GM12878 (cell line): ENCODE measurements at regions not wholly inside any gene's neighbourhood (a gene's known extent, or its start where the extent isn't known, plus 50 kb on each side); places are given as distances from the start of the nearest gene placed in this dataset.

Experiments used
- ATAC-seq: fragments of 200-7000 bp; cut with Tn5 transposase; 3 replicates; pipeline ENCODE4 v1.9.1; 2020; ENCODE audit warnings: mild to moderate bottlenecking, moderate library complexity
- BruUV-seq: library from RNA; stranded (reverse); fragments of 400-500 nt; replicated peaks from 2 replicates; lab custom pipeline; 2021; lab: Mats Ljungman, UMichigan
- CTCF ChIA-PET: fragments of 300-600 bp; sonication (Branson Sonifier 250); formaldehyde crosslinking; extraction: SDS; loops from one replicate; lab custom pipeline; 2021; ENCODE audit warnings: inconsistent platforms; lab: Yijun Ruan, JAX
- POLR2A ChIA-PET: fragments of 350-600 bp; formaldehyde crosslinking; extraction: SDS; loops from one replicate; lab custom pipeline; 2021; ENCODE audit warnings: inconsistent platforms; lab: Charles Lee
- RAD21 ChIA-PET: fragments of 300-600 bp; sonication (Branson Sonifier 250); formaldehyde crosslinking; loops from one replicate; lab custom pipeline; 2023; ENCODE audit warnings: antibody characterized with exemption; ENCODE audit not compliant: unreplicated experiment; lab: Charles Lee
- SMC1A ChIA-PET: fragments of 300-600 bp; sonication (Branson Sonifier 250); formaldehyde crosslinking; loops from one replicate; lab custom pipeline; 2023; ENCODE audit not compliant: unreplicated experiment, uncharacterized antibody; lab: Charles Lee
- DNase-seq: peaks from one replicate; pipeline ENCODE4 v3.0.0-alpha.2; 2011; ENCODE audit warnings: low read depth, low spot score
- FAIRE-seq: peaks from 3 replicates; lab custom pipeline; 2011; peaks lifted over from hg19 to GRCh38; lab: Jason Lieb, UNC
- H2AFZ ChIP-seq: 2 replicates; pipeline ENCODE4 v1.6.0; 2011; ENCODE audit warnings: low read depth, low read length, control low read depth; ENCODE audit not compliant: control insufficient read depth
- H3K27ac ChIP-seq: 2 replicates; pipeline ENCODE4 v1.5.1; 2011; ENCODE audit warnings: control low read depth; ENCODE audit not compliant: control insufficient read depth, insufficient read depth
- H3K27me3 ChIP-seq, 2 experiments: replicated peaks in 1 of 2; 2 replicates each; pipeline versions ENCODE4 v1.6.0 to v1.6.1; 2011; ENCODE audit warnings: low read length in 1 of 2; ENCODE audit not compliant: control insufficient read depth in 2 of 2, insufficient read depth in 2 of 2
- H3K36me3 ChIP-seq, 2 experiments: 2 replicates each; pipeline ENCODE4 v1.5.1; 2011; ENCODE audit warnings: low read length in 1 of 2; ENCODE audit not compliant: control insufficient read depth in 2 of 2, insufficient read depth in 2 of 2
- H3K4me1 ChIP-seq: 2 replicates; pipeline ENCODE4 v1.6.1; 2011; ENCODE audit warnings: mild to moderate bottlenecking, low read length, moderate library complexity, mixed read lengths; ENCODE audit not compliant: control insufficient read depth, insufficient read depth
- H3K4me2 ChIP-seq: 2 replicates; pipeline ENCODE4 v1.6.0; 2011; ENCODE audit warnings: control low read depth; ENCODE audit not compliant: control insufficient read depth, insufficient read depth
- H3K4me3 ChIP-seq: fragments of 200-600 bp; sonication (generic); 2 replicates; pipeline ENCODE4 v1.5.1; 2016
- H3K79me2 ChIP-seq: 2 replicates; pipeline ENCODE4 v1.6.0; 2011; ENCODE audit warnings: low read length; ENCODE audit not compliant: control insufficient read depth, insufficient read depth
- H3K9ac ChIP-seq: 2 replicates; pipeline ENCODE4 v1.8.0; 2011; ENCODE audit warnings: low read length, control low read depth, mixed read lengths; ENCODE audit not compliant: control insufficient read depth, insufficient read depth
- H3K9me3 ChIP-seq: replicated peaks from 3 replicates; pipeline ENCODE4 v1.5.1; 2011; ENCODE audit warnings: mild to moderate bottlenecking, low read length; ENCODE audit not compliant: control insufficient read depth, insufficient read depth
- H4K20me1 ChIP-seq: 2 replicates; pipeline ENCODE4 v1.6.0; 2011; ENCODE audit not compliant: control insufficient read depth, insufficient read depth
- MEF2B ChIP-seq: fragments of 450-650 bp; IDR thresholded peaks from 2 replicates; pipeline ENCODE4 v1.6.1; 2018; ENCODE audit warnings: mild to moderate bottlenecking, moderate library complexity; ENCODE audit not compliant: partially characterized antibody, poor library complexity, severe bottlenecking
- NBN ChIP-seq: fragments of 450-650 bp; IDR thresholded peaks from 2 replicates; pipeline ENCODE4 v1.6.1; 2016
- SIX5 ChIP-seq: IDR thresholded peaks from 2 replicates; pipeline ENCODE4 v1.6.1; 2011; ENCODE audit warnings: mild to moderate bottlenecking, low read depth, low read length, moderate library complexity; ENCODE audit not compliant: severe bottlenecking
- WGBS: methylation state at CpG from one replicate; pipeline ENCODE4 v1.1.6; 2016; ENCODE audit warnings: low lambda C conversion rate; ENCODE audit not compliant: insufficient replicate concordance, insufficient coverage; ENCODE audit errors: missing lambda C conversion rate; 5-methylcytosine and 5-hydroxymethylcytosine counted together
- in situ Hi-C: fragments of 300-500 bp; cut with MboI; formaldehyde crosslinking; loops from 9 replicates; pipeline ENCODE4 v1.14.3; 2018; ENCODE audit warnings: mixed read lengths
- intact Hi-C: fragments of 100-400 bp; cut with micrococcal nuclease; formaldehyde crosslinking; loops from one replicate; pipeline ENCODE4 v1.14.2; 2022; ENCODE audit not compliant: unreplicated experiment
- TF ChIP-seq, protein P1 (sequence below): fragments of 450-650 bp; IDR thresholded peaks from 2 replicates; pipeline ENCODE4 v1.6.1; 2017; ENCODE audit warnings: mild to moderate bottlenecking, moderate library complexity
- TF ChIP-seq, protein P2 (sequence below): fragments of 450-650 bp; formaldehyde crosslinking; IDR thresholded peaks from 2 replicates; pipeline ENCODE4 v1.4.0; 2020; ENCODE audit warnings: mild to moderate bottlenecking, moderate library complexity
- TF ChIP-seq, protein P3 (sequence below): IDR thresholded peaks from 2 replicates; pipeline ENCODE4 v1.6.1; 2012; ENCODE audit warnings: low read depth, low read length, improper control_type of control experiment

DNA sequence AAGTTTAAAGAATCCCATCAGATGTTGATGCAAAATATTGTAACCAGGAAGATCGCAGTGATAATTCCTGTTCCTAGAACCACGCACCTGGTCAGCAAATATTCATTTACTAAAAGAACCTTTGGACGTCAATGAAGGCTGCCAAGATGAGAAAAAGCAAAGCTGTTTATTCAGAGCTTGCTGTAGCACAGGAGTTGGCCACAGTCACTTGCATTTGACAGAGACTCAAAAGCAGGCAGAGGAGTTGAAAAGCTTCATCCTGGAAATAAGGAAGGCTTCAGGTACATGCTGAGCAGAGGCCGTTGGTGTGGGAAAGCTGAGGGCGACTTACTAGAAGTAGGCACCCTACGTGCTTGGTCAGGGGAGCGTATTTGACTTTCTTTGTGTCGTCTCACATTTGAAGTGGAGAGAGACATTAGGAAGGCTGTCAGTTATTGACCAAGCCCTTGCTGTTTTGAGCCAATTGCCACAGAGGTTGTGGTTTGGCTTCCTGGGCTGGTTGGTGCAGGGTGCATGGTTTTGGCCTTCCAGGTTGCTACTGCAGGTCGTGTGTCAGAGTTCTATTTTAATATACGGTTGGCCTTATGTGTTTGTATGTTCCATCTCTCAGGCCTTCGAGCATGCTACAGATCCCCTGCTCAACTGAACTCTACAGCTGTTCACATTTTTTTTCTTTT, 289.6 kb downstream of the METTL4 start:
- RAD21 ChIA-PET, result no interaction called here
- SMC1A ChIA-PET, result interaction anchor here (0.7 kb wide), 1 partner anchor 260 kb away, joined by 3 read pairs; no protein-coding TSS in a partner anchor
- intact Hi-C loops, result no loop called here
- H3K9me3 ChIP-seq, result no peaks in the 10 kb centered on the region
- no peak for ATAC-seq
- H3K79me2 ChIP-seq, result no peaks in the 10 kb centered on the region
- no peak overlapping the region for H2AFZ ChIP-seq
- H3K4me3 ChIP-seq, result no peak overlapping the region
- TF ChIP-seq NBN (no peak), SIX5 (no peak), MEF2B (no peak)
- TF ChIP-seq, protein P1, sequence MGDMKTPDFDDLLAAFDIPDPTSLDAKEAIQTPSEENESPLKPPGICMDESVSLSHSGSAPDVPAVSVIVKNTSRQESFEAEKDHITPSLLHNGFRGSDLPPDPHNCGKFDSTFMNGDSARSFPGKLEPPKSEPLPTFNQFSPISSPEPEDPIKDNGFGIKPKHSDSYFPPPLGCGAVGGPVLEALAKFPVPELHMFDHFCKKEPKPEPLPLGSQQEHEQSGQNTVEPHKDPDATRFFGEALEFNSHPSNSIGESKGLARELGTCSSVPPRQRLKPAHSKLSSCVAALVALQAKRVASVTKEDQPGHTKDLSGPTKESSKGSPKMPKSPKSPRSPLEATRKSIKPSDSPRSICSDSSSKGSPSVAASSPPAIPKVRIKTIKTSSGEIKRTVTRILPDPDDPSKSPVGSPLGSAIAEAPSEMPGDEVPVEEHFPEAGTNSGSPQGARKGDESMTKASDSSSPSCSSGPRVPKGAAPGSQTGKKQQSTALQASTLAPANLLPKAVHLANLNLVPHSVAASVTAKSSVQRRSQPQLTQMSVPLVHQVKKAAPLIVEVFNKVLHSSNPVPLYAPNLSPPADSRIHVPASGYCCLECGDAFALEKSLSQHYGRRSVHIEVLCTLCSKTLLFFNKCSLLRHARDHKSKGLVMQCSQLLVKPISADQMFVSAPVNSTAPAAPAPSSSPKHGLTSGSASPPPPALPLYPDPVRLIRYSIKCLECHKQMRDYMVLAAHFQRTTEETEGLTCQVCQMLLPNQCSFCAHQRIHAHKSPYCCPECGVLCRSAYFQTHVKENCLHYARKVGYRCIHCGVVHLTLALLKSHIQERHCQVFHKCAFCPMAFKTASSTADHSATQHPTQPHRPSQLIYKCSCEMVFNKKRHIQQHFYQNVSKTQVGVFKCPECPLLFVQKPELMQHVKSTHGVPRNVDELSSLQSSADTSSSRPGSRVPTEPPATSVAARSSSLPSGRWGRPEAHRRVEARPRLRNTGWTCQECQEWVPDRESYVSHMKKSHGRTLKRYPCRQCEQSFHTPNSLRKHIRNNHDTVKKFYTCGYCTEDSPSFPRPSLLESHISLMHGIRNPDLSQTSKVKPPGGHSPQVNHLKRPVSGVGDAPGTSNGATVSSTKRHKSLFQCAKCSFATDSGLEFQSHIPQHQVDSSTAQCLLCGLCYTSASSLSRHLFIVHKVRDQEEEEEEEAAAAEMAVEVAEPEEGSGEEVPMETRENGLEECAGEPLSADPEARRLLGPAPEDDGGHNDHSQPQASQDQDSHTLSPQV, result no peak
- TF ChIP-seq, protein P2, sequence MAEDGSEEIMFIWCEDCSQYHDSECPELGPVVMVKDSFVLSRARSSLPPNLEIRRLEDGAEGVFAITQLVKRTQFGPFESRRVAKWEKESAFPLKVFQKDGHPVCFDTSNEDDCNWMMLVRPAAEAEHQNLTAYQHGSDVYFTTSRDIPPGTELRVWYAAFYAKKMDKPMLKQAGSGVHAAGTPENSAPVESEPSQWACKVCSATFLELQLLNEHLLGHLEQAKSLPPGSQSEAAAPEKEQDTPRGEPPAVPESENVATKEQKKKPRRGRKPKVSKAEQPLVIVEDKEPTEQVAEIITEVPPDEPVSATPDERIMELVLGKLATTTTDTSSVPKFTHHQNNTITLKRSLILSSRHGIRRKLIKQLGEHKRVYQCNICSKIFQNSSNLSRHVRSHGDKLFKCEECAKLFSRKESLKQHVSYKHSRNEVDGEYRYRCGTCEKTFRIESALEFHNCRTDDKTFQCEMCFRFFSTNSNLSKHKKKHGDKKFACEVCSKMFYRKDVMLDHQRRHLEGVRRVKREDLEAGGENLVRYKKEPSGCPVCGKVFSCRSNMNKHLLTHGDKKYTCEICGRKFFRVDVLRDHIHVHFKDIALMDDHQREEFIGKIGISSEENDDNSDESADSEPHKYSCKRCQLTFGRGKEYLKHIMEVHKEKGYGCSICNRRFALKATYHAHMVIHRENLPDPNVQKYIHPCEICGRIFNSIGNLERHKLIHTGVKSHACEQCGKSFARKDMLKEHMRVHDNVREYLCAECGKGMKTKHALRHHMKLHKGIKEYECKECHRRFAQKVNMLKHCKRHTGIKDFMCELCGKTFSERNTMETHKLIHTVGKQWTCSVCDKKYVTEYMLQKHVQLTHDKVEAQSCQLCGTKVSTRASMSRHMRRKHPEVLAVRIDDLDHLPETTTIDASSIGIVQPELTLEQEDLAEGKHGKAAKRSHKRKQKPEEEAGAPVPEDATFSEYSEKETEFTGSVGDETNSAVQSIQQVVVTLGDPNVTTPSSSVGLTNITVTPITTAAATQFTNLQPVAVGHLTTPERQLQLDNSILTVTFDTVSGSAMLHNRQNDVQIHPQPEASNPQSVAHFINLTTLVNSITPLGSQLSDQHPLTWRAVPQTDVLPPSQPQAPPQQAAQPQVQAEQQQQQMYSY (CRISPR knock-in tag), result no peak
- TF ChIP-seq, protein P3, sequence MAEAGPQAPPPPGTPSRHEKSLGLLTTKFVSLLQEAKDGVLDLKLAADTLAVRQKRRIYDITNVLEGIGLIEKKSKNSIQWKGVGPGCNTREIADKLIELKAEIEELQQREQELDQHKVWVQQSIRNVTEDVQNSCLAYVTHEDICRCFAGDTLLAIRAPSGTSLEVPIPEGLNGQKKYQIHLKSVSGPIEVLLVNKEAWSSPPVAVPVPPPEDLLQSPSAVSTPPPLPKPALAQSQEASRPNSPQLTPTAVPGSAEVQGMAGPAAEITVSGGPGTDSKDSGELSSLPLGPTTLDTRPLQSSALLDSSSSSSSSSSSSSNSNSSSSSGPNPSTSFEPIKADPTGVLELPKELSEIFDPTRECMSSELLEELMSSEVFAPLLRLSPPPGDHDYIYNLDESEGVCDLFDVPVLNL, result no peak
- TF ChIP-seq, all 136 proteins: peak for 0
- CTCF ChIA-PET, result no interaction called here
- no peaks in the 10 kb centered on the region; a peak in 1 of 4 replicates for H3K27me3 ChIP-seq
- H3K4me2 ChIP-seq, result no peak overlapping the region
- POLR2A ChIA-PET, result no interaction called here
- no TSS peak for BruUV-seq
- FAIRE-seq, result no peak
- no peak overlapping the region for H3K9ac ChIP-seq
- no peaks in the 10 kb centered on the region for H3K4me1 ChIP-seq
- DNase-seq, result no peak
- in situ Hi-C loops, result no loop called here
- no peak overlapping the region for H3K27ac ChIP-seq
- H4K20me1 ChIP-seq, result no peaks in the 10 kb centered on the region
- WGBS, result 30% methylated on average over 11 of the region's 11 CpGs
- no peaks in the 10 kb centered on the region for H3K36me3 ChIP-seq
